ENCODE measurements at regions not wholly inside any gene's neighbourhood (a gene's known extent, or its start where the extent isn't known, plus 50 kb on each side); places are given as distances from the start of the nearest gene placed in this dataset.

- Histone ChIP-seq H4K20me1 (ENCODE audit: control insufficient read depth, extremely low read depth, insufficient read depth, low read length) (no peaks in the 10 kb centered on the region), H3K36me3 (ENCODE audit: control insufficient read depth in 2 of 2, extremely low read depth in 1 of 2, insufficient read depth in 2 of 2, low read length in 2 of 2) (no peaks in the 10 kb centered on the region), H3K9me3 (ENCODE audit: control insufficient read depth, low read depth, low read length) (no peaks in the 10 kb centered on the region), H3K4me3 (ENCODE audit: control insufficient read depth in 2 of 3, extremely low read depth in 1 of 3, insufficient read depth in 2 of 3, low read depth in 1 of 3, low read length in 3 of 3) (no peak overlapping the region), H3K27ac (ENCODE audit: control insufficient read depth, insufficient read depth, low read length) (no peak overlapping the region), H2AFZ (ENCODE audit: control insufficient read depth, low read length) (no peak overlapping the region), H3K4me1 (ENCODE audit: control insufficient read depth, extremely low read depth, insufficient read depth, low read length) (no peaks in the 10 kb centered on the region), H3K79me2 (ENCODE audit: control insufficient read depth, insufficient read depth, low read length) (no peaks in the 10 kb centered on the region), H3K9ac (ENCODE audit: control insufficient read depth, extremely low read depth, insufficient read depth, low read length) (no peak overlapping the region), H3K27me3 (ENCODE audit: control insufficient read depth, extremely low read depth, insufficient read depth, low read length) (no peaks in the 10 kb centered on the region), H3K4me2 (ENCODE audit: control insufficient read depth, extremely low read depth, insufficient read depth, low read depth, low read length) (no peak overlapping the region), H3K9me1 (ENCODE audit: control insufficient read depth, extremely low read depth, insufficient read depth, low read length) (no peaks in the 10 kb centered on the region)
- FAIRE-seq (no peak), DNase-seq (ENCODE audit: low read depth, low spot score) (no peak)
- dilution Hi-C loops (cut with MboI; ENCODE audit: extremely low pct_ligation_motif_present, low sequenced_read_pairs) = no loop called here
- TF ChIP-seq CTCF (optimal IDR thresholded peaks at IDR 0.05 in 1 of 3, IDR thresholded peaks at IDR 0.05 in 1 of 3, conservative IDR thresholded peaks at IDR 0.05 in 1 of 3; ENCODE audit: extremely low read depth in 1 of 3, insufficient read depth in 2 of 3, low read length in 3 of 3) (no peak), EZH2 (IDR thresholded peaks at IDR 0.05; ENCODE audit: low read length) (no peak)
Observed at GRCh38 chr2:160635488-160635887, 141.9 kb upstream of the RBMS1 start.

- H3K79me2 ChIP-seq (ENCODE audit: control insufficient read depth, insufficient read depth, low read length) = no peaks in the 10 kb centered on the region
Observed at GRCh38 chr2:160639472-160639871, 145.9 kb upstream of the RBMS1 start.

More at GRCh38 chr2:160639472-160639871, 145.9 kb upstream of the RBMS1 start:
- no peaks in the 10 kb centered on the region for H3K9me3 ChIP-seq (ENCODE audit: control insufficient read depth, low read depth, low read length)
- H2AFZ ChIP-seq (ENCODE audit: control insufficient read depth, low read length) = no peak overlapping the region
- H3K27ac ChIP-seq (ENCODE audit: control insufficient read depth, insufficient read depth, low read length) = no peak overlapping the region
- no peak overlapping the region for H3K4me2 ChIP-seq (ENCODE audit: control insufficient read depth, extremely low read depth, insufficient read depth, low read depth, low read length)
- no peak overlapping the region for H3K9ac ChIP-seq (ENCODE audit: control insufficient read depth, extremely low read depth, insufficient read depth, low read length)
- DNase-seq (ENCODE audit: low read depth, low spot score) (no peak), FAIRE-seq (no peak)
- H3K9me1 ChIP-seq (ENCODE audit: control insufficient read depth, extremely low read depth, insufficient read depth, low read length) = no peaks in the 10 kb centered on the region
- H3K4me1 ChIP-seq (ENCODE audit: control insufficient read depth, extremely low read depth, insufficient read depth, low read length) = no peaks in the 10 kb centered on the region
- H3K27me3 ChIP-seq (ENCODE audit: control insufficient read depth, extremely low read depth, insufficient read depth, low read length) = no peaks in the 10 kb centered on the region
- TF ChIP-seq CTCF (optimal IDR thresholded peaks at IDR 0.05 in 1 of 3, IDR thresholded peaks at IDR 0.05 in 1 of 3, conservative IDR thresholded peaks at IDR 0.05 in 1 of 3; ENCODE audit: extremely low read depth in 1 of 3, insufficient read depth in 2 of 3, low read length in 3 of 3) = no peak
- TF ChIP-seq EZH2 (IDR thresholded peaks at IDR 0.05; ENCODE audit: low read length) = no peak
- dilution Hi-C loops (cut with MboI; ENCODE audit: extremely low pct_ligation_motif_present, low sequenced_read_pairs) = no loop called here
- no peak overlapping the region for H3K4me3 ChIP-seq (ENCODE audit: control insufficient read depth in 2 of 3, extremely low read depth in 1 of 3, insufficient read depth in 2 of 3, low read depth in 1 of 3, low read length in 3 of 3)
- no peaks in the 10 kb centered on the region for H3K36me3 ChIP-seq (ENCODE audit: control insufficient read depth in 2 of 2, extremely low read depth in 1 of 2, insufficient read depth in 2 of 2, low read length in 2 of 2)
- H4K20me1 ChIP-seq (ENCODE audit: control insufficient read depth, extremely low read depth, insufficient read depth, low read length) = no peaks in the 10 kb centered on the region

Data from keratinocyte (primary cell).